GM12873 (cell line): ENCODE measurements at regions not wholly inside any gene's neighbourhood (a gene's known extent, or its start where the extent isn't known, plus 50 kb on each side); places are given as distances from the start of the nearest gene placed in this dataset.

Experiments
- CTCF ChIP-seq: IDR thresholded peaks from 2 replicates; pipeline ENCODE4 v1.5.1; 2012; ENCODE audit warnings: low read depth, mild to moderate bottlenecking, moderate library complexity, low read length, control low read depth; ENCODE audit not compliant: insufficient read depth; ENCODE audit errors: missing control alignments

- TF ChIP-seq CTCF = no peak
Observed at GRCh38 chr7:50145226-50145625, 52.2 kb upstream of the ZPBP start.
